Neural progenitor cell (in vitro differentiated cells): ENCODE measurements at regions not wholly inside any gene's neighbourhood (a gene's known extent, or its start where the extent isn't known, plus 50 kb on each side); places are given as distances from the start of the nearest gene placed in this dataset.

ENCODE experiments used
- EZH2phosphoT487 ChIP-seq: fragments of 200-600 bp; sonication (generic); IDR thresholded peaks from 2 replicates; pipeline ENCODE4 v1.6.1; 2017; ENCODE audit warnings: antibody characterized with exemption
- TF ChIP-seq, protein P1 (sequence below): fragments of 200-600 bp; sonication (generic); IDR thresholded peaks from 2 replicates; pipeline ENCODE4 v1.5.1; 2017; ENCODE audit warnings: antibody characterized with exemption, mild to moderate bottlenecking

DNA sequence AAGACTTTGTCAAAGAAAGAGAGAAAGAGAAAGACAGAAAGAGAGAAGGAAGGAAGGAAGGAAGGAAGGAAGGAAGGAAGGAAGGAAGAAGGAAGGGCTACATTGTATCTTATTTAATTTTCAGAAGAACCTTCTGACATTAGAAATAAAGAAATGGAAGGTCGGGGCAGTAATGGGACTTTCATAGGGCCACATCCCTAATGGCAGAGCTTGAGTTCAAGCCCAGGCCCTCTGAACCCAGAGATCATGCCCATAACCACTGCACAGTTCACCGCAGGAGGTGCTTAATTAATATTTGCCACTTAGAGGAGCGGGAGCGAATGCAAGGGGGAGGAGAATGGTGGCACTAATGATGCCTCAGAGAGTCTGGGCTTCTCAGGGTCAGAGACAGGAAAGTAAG, 233.3 kb downstream of the MN1 start:
- TF ChIP-seq, protein P1, sequence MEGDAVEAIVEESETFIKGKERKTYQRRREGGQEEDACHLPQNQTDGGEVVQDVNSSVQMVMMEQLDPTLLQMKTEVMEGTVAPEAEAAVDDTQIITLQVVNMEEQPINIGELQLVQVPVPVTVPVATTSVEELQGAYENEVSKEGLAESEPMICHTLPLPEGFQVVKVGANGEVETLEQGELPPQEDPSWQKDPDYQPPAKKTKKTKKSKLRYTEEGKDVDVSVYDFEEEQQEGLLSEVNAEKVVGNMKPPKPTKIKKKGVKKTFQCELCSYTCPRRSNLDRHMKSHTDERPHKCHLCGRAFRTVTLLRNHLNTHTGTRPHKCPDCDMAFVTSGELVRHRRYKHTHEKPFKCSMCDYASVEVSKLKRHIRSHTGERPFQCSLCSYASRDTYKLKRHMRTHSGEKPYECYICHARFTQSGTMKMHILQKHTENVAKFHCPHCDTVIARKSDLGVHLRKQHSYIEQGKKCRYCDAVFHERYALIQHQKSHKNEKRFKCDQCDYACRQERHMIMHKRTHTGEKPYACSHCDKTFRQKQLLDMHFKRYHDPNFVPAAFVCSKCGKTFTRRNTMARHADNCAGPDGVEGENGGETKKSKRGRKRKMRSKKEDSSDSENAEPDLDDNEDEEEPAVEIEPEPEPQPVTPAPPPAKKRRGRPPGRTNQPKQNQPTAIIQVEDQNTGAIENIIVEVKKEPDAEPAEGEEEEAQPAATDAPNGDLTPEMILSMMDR: no peak
- TF ChIP-seq EZH2phosphoT487: no peak
